ENCODE measurements at regions not wholly inside any gene's neighbourhood (a gene's known extent, or its start where the extent isn't known, plus 50 kb on each side); places are given as distances from the start of the nearest gene placed in this dataset.

DNA sequence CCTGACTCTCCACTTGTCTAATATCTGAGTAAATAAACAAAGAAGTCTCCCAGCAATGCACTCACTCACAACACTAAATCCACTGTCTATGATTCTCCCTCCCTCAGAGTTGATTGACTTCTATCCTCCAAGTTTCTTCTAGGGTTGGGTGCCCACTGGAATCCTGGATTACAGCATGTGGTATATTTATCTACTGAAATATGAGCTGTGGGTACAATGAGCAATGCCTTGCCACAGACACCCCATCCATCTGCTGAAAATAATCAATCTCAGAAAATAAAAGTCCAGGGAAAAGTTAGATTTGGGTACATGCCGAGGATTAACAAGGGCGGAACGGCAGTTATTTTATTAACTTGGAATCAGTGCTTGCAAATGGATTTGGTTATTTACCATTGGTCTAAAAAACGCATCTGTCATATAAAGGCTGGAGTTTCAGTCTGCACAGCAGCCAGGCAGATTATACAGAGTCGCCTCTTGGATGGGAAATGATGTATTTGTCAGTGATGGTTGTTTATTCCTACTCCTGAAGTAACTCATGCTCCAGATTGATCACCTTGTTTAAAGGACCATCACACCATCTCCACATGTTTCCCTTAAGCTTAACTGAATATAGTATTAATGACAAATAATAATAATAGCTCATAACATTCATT is 193.9 kb upstream of the SOX9 start:
- H3K4me3 ChIP-seq (ENCODE audit: insufficient read depth, low read length, poor library complexity, severe bottlenecking), result no peak overlapping the region
- no peaks in the 10 kb centered on the region for H3F3A ChIP-seq (ENCODE audit: insufficient read depth)
- no peak overlapping the region for H3K27ac ChIP-seq (ENCODE audit: low read depth, low read length)
- H3K9me3 ChIP-seq (ENCODE audit: insufficient read depth, low read length), result no peaks in the 10 kb centered on the region
- H4K20me1 ChIP-seq (ENCODE audit: low read depth, low read length), result no peaks in the 10 kb centered on the region
- no peaks in the 10 kb centered on the region for H3K27me3 ChIP-seq (ENCODE audit: low read length)
- no peak for TF ChIP-seq EZH2phosphoT487 (conservative IDR thresholded peaks at IDR 0.05; ENCODE audit: low read length)
- TF ChIP-seq, protein P1, sequence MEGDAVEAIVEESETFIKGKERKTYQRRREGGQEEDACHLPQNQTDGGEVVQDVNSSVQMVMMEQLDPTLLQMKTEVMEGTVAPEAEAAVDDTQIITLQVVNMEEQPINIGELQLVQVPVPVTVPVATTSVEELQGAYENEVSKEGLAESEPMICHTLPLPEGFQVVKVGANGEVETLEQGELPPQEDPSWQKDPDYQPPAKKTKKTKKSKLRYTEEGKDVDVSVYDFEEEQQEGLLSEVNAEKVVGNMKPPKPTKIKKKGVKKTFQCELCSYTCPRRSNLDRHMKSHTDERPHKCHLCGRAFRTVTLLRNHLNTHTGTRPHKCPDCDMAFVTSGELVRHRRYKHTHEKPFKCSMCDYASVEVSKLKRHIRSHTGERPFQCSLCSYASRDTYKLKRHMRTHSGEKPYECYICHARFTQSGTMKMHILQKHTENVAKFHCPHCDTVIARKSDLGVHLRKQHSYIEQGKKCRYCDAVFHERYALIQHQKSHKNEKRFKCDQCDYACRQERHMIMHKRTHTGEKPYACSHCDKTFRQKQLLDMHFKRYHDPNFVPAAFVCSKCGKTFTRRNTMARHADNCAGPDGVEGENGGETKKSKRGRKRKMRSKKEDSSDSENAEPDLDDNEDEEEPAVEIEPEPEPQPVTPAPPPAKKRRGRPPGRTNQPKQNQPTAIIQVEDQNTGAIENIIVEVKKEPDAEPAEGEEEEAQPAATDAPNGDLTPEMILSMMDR (IDR thresholded peaks at IDR 0.05; ENCODE audit: insufficient read depth, low read length, poor library complexity, severe bottlenecking), result no peak
- H3K36me3 ChIP-seq (ENCODE audit: low read length), result no peaks in the 10 kb centered on the region
- H2AFZ ChIP-seq (ENCODE audit: low read depth, low read length, severe bottlenecking), result no peak overlapping the region
- H3K9ac ChIP-seq (ENCODE audit: low read length), result no peak overlapping the region
- no peak overlapping the region for H3K4me2 ChIP-seq (ENCODE audit: low read depth, low read length, poor library complexity, severe bottlenecking)
- H3K9me2 ChIP-seq (replicated peaks; ENCODE audit: insufficient read depth, low read length), result no peaks in the 10 kb centered on the region
- no peaks in the 10 kb centered on the region for H3K79me2 ChIP-seq (ENCODE audit: insufficient read depth, low read length)

DNA sequence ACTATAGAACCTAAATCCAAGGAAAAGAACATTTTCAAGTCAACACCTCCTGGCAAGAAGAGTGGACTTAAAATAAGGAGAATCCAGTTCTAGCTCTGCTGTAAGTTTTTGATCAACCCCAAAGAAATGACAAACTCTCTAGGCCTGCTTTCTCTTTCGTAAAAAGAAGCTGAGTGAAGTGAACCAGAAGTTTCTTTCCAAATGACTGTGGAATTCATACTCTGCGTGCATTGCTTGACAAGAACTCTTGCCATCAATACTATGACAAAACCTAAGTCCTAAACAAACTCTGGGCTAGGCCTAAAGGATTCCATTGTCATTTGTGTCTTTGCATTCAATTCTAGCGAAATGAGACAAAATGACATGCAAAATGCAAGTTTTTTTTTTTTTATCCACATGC is 187.5 kb upstream of the SOX9 start:
- H3K27me3 ChIP-seq (ENCODE audit: low read length), result no peaks in the 10 kb centered on the region
- H3K27ac ChIP-seq (ENCODE audit: low read depth, low read length), result no peak overlapping the region
- no peaks in the 10 kb centered on the region for H3F3A ChIP-seq (ENCODE audit: insufficient read depth)
- no peak for TF ChIP-seq EZH2phosphoT487 (conservative IDR thresholded peaks at IDR 0.05; ENCODE audit: low read length)
- TF ChIP-seq, protein P1 (IDR thresholded peaks at IDR 0.05; ENCODE audit: insufficient read depth, low read length, poor library complexity, severe bottlenecking), result no peak
- no peak overlapping the region for H2AFZ ChIP-seq (ENCODE audit: low read depth, low read length, severe bottlenecking)
- H3K79me2 ChIP-seq (ENCODE audit: insufficient read depth, low read length), result no peaks in the 10 kb centered on the region
- no peak overlapping the region for H3K9ac ChIP-seq (ENCODE audit: low read length)
- H3K9me2 ChIP-seq (replicated peaks; ENCODE audit: insufficient read depth, low read length), result no peaks in the 10 kb centered on the region
- H3K9me3 ChIP-seq (ENCODE audit: insufficient read depth, low read length), result no peaks in the 10 kb centered on the region
- H3K4me3 ChIP-seq (ENCODE audit: insufficient read depth, low read length, poor library complexity, severe bottlenecking), result no peak overlapping the region
- H4K20me1 ChIP-seq (ENCODE audit: low read depth, low read length), result no peaks in the 10 kb centered on the region
- no peaks in the 10 kb centered on the region for H3K36me3 ChIP-seq (ENCODE audit: low read length)
- no peak overlapping the region for H3K4me2 ChIP-seq (ENCODE audit: low read depth, low read length, poor library complexity, severe bottlenecking)

DNA sequence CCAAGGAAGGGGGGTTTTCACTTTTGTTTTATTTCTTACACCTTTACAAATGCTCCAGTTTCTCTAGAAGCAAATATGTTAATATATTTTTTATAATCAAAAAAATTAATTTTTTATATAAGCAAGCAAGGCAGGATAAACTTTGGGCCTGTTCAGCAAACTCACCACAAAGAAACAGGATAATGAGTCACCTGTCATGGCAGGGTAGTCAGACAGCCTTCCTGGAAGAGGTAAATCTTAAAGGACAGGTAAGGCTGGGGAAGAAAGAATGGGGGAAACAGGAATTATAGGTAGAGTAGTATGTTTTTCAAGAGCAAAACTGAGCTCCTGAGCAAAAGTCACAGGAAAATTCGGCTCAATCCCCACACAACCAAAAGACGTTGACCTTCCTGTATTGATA is 186.3 kb upstream of the SOX9 start:
- Histone ChIP-seq H3K4me2 (ENCODE audit: low read depth, low read length, poor library complexity, severe bottlenecking) (no peak overlapping the region), H3F3A (ENCODE audit: insufficient read depth) (no peaks in the 10 kb centered on the region), H4K20me1 (ENCODE audit: low read depth, low read length) (no peaks in the 10 kb centered on the region), H3K9me3 (ENCODE audit: insufficient read depth, low read length) (no peaks in the 10 kb centered on the region), H3K9me2 (replicated peaks; ENCODE audit: insufficient read depth, low read length) (no peaks in the 10 kb centered on the region), H3K9ac (ENCODE audit: low read length) (no peak overlapping the region), H2AFZ (ENCODE audit: low read depth, low read length, severe bottlenecking) (no peak overlapping the region), H3K36me3 (ENCODE audit: low read length) (no peaks in the 10 kb centered on the region), H3K27ac (ENCODE audit: low read depth, low read length) (no peak overlapping the region), H3K79me2 (ENCODE audit: insufficient read depth, low read length) (no peaks in the 10 kb centered on the region), H3K27me3 (ENCODE audit: low read length) (no peaks in the 10 kb centered on the region), H3K4me3 (ENCODE audit: insufficient read depth, low read length, poor library complexity, severe bottlenecking) (no peak overlapping the region)
- TF ChIP-seq, protein P1 (IDR thresholded peaks at IDR 0.05; ENCODE audit: insufficient read depth, low read length, poor library complexity, severe bottlenecking), result no peak
- TF ChIP-seq EZH2phosphoT487 (conservative IDR thresholded peaks at IDR 0.05; ENCODE audit: low read length), result no peak
